K562 (cell line): ENCODE measurements at regions not wholly inside any gene's neighbourhood (a gene's known extent, or its start where the extent isn't known, plus 50 kb on each side); places are given as distances from the start of the nearest gene placed in this dataset.

ENCODE experiments used
- ATAC-seq: fragments of 200-7000 bp; cut with Tn5 transposase; 3 replicates; pipeline ENCODE4 v1.9.1; 2020; ENCODE audit warnings: moderate library complexity
- BruUV-seq: library from RNA; stranded (reverse); fragments of 400-500 nt; replicated peaks from 2 replicates; lab custom pipeline; 2021; lab: Mats Ljungman, UMichigan
- CTCF ChIA-PET: fragments of 300-600 bp; formaldehyde crosslinking; extraction: SDS; loops from one replicate; lab custom pipeline; 2021; ENCODE audit warnings: low intra/inter-chr PET ratio; lab: Yijun Ruan, JAX
- POLR2A ChIA-PET: fragments of 300-600, 350-650 bp; sonication (Branson Sonifier 250); formaldehyde crosslinking; extraction: SDS; loops from one replicate; lab custom pipeline; 2021; ENCODE audit warnings: antibody characterized with exemption, inconsistent platforms; lab: Yijun Ruan, JAX
- DNase-seq, 4 experiments: peaks; one replicate each; pipeline versions ENCODE4 v3.0.0 to v3.0.0-alpha.2; 2011 to 2018; ENCODE audit warnings: low spot score in 3 of 4, mixed read lengths in 3 of 4; ENCODE audit errors: extremely low read depth in 1 of 4
- FAIRE-seq: peaks from 2 replicates; lab custom pipeline; 2011; peaks lifted over from hg19 to GRCh38; lab: Jason Lieb, UNC
- H2AFZ ChIP-seq: 2 replicates; pipeline ENCODE4 v1.6.0; 2011; ENCODE audit warnings: low read depth, low read length, control low read depth, inconsistent platforms
- H3K27ac ChIP-seq: fragments of 200-600 bp; 3 replicates; pipeline ENCODE4 v1.8.0; 2011; ENCODE audit warnings: low read depth, mild to moderate bottlenecking, control low read depth, inconsistent platforms, low read length, moderate library complexity, mixed read lengths; ENCODE audit errors: extremely low read depth
- H3K27me3 ChIP-seq, 2 experiments: fragments of 300-600 bp in 1 of 2; 2 replicates in 1 of 2; 3 replicates in 1 of 2; pipeline versions ENCODE4 v1.6.0 to v1.8.0; 2011; ENCODE audit warnings: inconsistent platforms in 2 of 2, low read length in 2 of 2, mild to moderate bottlenecking in 1 of 2, mixed read lengths in 1 of 2, moderate library complexity in 1 of 2; ENCODE audit not compliant: control insufficient read depth in 2 of 2, insufficient read depth in 2 of 2
- H3K36me3 ChIP-seq: fragments of 300-600 bp; 3 replicates; pipeline ENCODE4 v1.8.0; 2011; ENCODE audit warnings: mild to moderate bottlenecking, low read length, inconsistent platforms; ENCODE audit not compliant: control insufficient read depth, insufficient read depth
- H3K4me1 ChIP-seq, 2 experiments: fragments of 200-600 bp in 1 of 2; replicated peaks in 1 of 2; 2 replicates in 1 of 2; 3 replicates in 1 of 2; pipeline versions ENCODE4 v1.5.1 to v1.8.0; 2011; ENCODE audit warnings: inconsistent platforms in 2 of 2, low read length in 2 of 2, mild to moderate bottlenecking in 1 of 2, mixed read lengths in 1 of 2, moderate library complexity in 1 of 2; ENCODE audit not compliant: control insufficient read depth in 2 of 2, insufficient read depth in 2 of 2
- H3K4me2 ChIP-seq: 2 replicates; pipeline ENCODE4 v1.6.1; 2011; ENCODE audit warnings: low read length, control low read depth, inconsistent platforms, mixed read lengths; ENCODE audit not compliant: insufficient read depth
- H3K4me3 ChIP-seq: fragments of 200-600 bp; sonication (generic), shearing (Covaris generic); 2 replicates; pipeline ENCODE4 v1.5.1; 2016; ENCODE audit warnings: control low read depth, inconsistent platforms
- H3K79me2 ChIP-seq: fragments of 200-600 bp; 3 replicates; pipeline ENCODE4 v1.8.0; 2011; ENCODE audit warnings: low read length, inconsistent platforms; ENCODE audit not compliant: control insufficient read depth, insufficient read depth
- H3K9ac ChIP-seq, 2 experiments: 2 replicates each; pipeline versions ENCODE4 v1.6.0 to v1.6.1; 2011; ENCODE audit warnings: low read depth in 2 of 2, low read length in 2 of 2, control low read depth in 1 of 2, inconsistent platforms in 1 of 2, mild to moderate bottlenecking in 1 of 2, mixed read lengths in 1 of 2; ENCODE audit not compliant: insufficient read depth in 1 of 2
- H3K9me1 ChIP-seq: one replicate; pipeline ENCODE4 v1.6.0; 2011; ENCODE audit warnings: inconsistent platforms, mild to moderate bottlenecking, low read length, moderate library complexity; ENCODE audit not compliant: control insufficient read depth, insufficient read depth
- H3K9me3 ChIP-seq: replicated peaks from 2 replicates; pipeline ENCODE4 v1.5.1; 2011; ENCODE audit warnings: low read depth, low read length, inconsistent platforms; ENCODE audit not compliant: control insufficient read depth, insufficient read depth
- H4K20me1 ChIP-seq: replicated peaks from 2 replicates; pipeline ENCODE4 v1.6.1; 2011; ENCODE audit warnings: low read length, inconsistent platforms, mixed read lengths; ENCODE audit not compliant: control insufficient read depth, insufficient read depth
- CEBPB ChIP-seq: fragments of 450-650 bp; IDR thresholded peaks from 2 replicates; pipeline ENCODE4 v1.6.1; 2016; ENCODE audit warnings: missing genetic modification characterization, missing compliant biosample characterization
- MCM7 ChIP-seq, 2 experiments: fragments of 450-650 bp; IDR thresholded peaks; 2 replicates each; pipeline ENCODE4 v1.6.1; 2016 to 2018
- PHB ChIP-seq: fragments of 250-450 bp; sonication (Bioruptor Pico); IDR thresholded peaks from 2 replicates; pipeline ENCODE4 v1.5.0; 2021
- SMARCA5 ChIP-seq: fragments of 450-650 bp; IDR thresholded peaks from 2 replicates; pipeline ENCODE4 v1.6.1; 2016
- ZNF274 ChIP-seq: IDR thresholded peaks from 2 replicates; pipeline ENCODE4 v1.6.1; 2011; ENCODE audit warnings: low read depth, mild to moderate bottlenecking, low read length, moderate library complexity, borderline replicate concordance
- WGBS: fragments of 100-300 bp; shearing (Covaris generic); methylation state at CpG from one replicate; pipeline ENCODE4 v1.1.6; 2016; ENCODE audit warnings: low coverage, mixed read lengths; ENCODE audit not compliant: insufficient coverage; ENCODE audit errors: missing lambda C conversion rate; 5-methylcytosine and 5-hydroxymethylcytosine counted together
- in situ Hi-C: fragments of 300-500 bp; cut with MboI; formaldehyde crosslinking; loops from 4 replicates; pipeline ENCODE4 v1.15.0; 2018; ENCODE audit warnings: inconsistent platforms, mixed read lengths
- intact Hi-C: fragments of 100-400 bp; cut with micrococcal nuclease; formaldehyde crosslinking; loops from 2 replicates; pipeline ENCODE4 v1.14.2; 2022
- TF ChIP-seq, protein P1 (sequence below): IDR thresholded peaks from 2 replicates; pipeline ENCODE4 v1.6.1; 2011; ENCODE audit not compliant: insufficient read length; ENCODE audit errors: extremely low read depth

DNA sequence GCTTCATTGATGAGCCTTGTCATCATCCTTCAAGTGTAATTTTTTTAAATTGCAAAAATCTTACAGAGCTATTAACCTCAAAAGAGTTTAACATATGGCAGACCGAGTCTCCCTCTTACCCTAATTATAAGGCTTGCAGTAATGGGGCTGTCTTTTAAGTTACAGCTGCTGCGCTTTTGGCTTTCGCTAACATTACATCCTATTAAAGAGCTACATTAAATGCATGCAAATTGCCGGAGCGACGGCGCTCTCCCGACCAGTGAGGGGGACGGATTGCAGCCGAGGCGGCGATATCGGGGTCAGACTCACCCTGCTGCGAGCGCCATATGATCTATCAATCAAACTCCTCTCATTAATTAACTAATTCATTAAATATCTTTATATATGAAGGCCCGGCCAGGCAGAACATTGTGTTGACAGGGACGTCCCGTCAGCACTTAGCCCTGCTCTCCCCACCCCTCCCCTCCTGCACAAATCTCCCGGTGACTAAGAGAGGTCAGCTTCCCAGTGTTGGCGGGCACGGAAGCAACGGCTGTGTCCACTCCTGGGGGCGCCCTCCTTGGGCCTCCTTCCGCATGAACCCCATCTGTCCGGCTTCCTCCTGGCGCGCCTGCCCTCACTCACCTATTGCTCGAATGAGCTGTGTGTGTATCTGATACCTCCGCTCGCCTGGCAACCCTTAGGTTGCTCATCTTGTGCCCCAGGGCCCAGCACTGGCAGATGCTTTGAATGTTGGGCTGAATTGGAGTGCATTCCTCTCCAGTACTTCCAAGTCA is 156.0 kb upstream of the CADM1 start:
- POLR2A ChIA-PET, result no interaction called here
- no peaks in the 10 kb centered on the region for H3K79me2 ChIP-seq
- no peaks in the 10 kb centered on the region for H3K9me1 ChIP-seq
- H4K20me1 ChIP-seq, result no peaks in the 10 kb centered on the region; the same call in 1 of the 2 replicates
- H3K4me3 ChIP-seq, result no peak overlapping the region
- ATAC-seq, result no peak
- intact Hi-C loops (no loop called here), in situ Hi-C loops (no loop called here)
- H3K9ac ChIP-seq, result no peak overlapping the region
- CTCF ChIA-PET, result no interaction called here
- no peak for DNase-seq
- peaks cover 10 to 22% of the 10 kb centered on the region in 2 experiments; a peak in 3 of 5 replicates for H3K27me3 ChIP-seq
- WGBS, result 1% methylated on average over 30 of the region's 30 CpGs
- H3K4me2 ChIP-seq, result no peak overlapping the region
- no peak overlapping the region for H2AFZ ChIP-seq
- H3K9me3 ChIP-seq, result no peaks in the 10 kb centered on the region
- no TSS peak for BruUV-seq
- no peak for FAIRE-seq
- no peak overlapping the region for H3K27ac ChIP-seq
- no peaks in the 10 kb centered on the region for H3K36me3 ChIP-seq
- TF ChIP-seq ZNF274 (no peak), CEBPB (tag) (no peak), MCM7 (IDR thresholded peaks at IDR 0.05) (no peak), SMARCA5 (no peak), PHB (CRISPR knock-in tag) (no peak)
- TF ChIP-seq, protein P1, sequence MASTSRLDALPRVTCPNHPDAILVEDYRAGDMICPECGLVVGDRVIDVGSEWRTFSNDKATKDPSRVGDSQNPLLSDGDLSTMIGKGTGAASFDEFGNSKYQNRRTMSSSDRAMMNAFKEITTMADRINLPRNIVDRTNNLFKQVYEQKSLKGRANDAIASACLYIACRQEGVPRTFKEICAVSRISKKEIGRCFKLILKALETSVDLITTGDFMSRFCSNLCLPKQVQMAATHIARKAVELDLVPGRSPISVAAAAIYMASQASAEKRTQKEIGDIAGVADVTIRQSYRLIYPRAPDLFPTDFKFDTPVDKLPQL, result no peak
- H3K4me1 ChIP-seq, result peaks cover 0 to 6% of the 10 kb centered on the region in 2 experiments; a peak in 2 of 5 replicates
